NCI-H2227 treated with DMSO at 0.1 percent for 48 hours (cell line): ENCODE measurements at regions not wholly inside any gene's neighbourhood (a gene's known extent, or its start where the extent isn't known, plus 50 kb on each side); places are given as distances from the start of the nearest gene placed in this dataset.
"Not testable (repeated sequence)": the region's sequence is repeated elsewhere in the genome, so short reads cannot be mapped to it uniquely, and the experiment has no call there.

ENCODE experiments used
- DNase-seq: peaks from one replicate; lab custom pipeline; 2025; lab: John Stamatoyannopoulos, UW

GRCh38 chr13:64202517-64202916, 2786.9 kb upstream of the PCDH20 start:
- DNase-seq = no peak

- no peak for DNase-seq
Observed at GRCh38 chr13:64197232-64197631, 2781.6 kb upstream of the PCDH20 start.

GRCh38 chr13:64186503-64187250, 2771.0 kb upstream of the PCDH20 start:
- no peak for DNase-seq

GRCh38 chr13:64186071-64186470, 2770.4 kb upstream of the PCDH20 start:
- no peak for DNase-seq

- no peak for DNase-seq
Observed at GRCh38 chr13:64180756-64181155, 2765.1 kb upstream of the PCDH20 start.

- no peak for DNase-seq
Observed at GRCh38 chr13:64165826-64166225, 2750.2 kb upstream of the PCDH20 start.

GRCh38 chr13:64164435-64164834, 2748.8 kb upstream of the PCDH20 start:
- no peak for DNase-seq

GRCh38 chr13:64160479-64160878, 2744.8 kb upstream of the PCDH20 start:
- DNase-seq = no peak

- DNase-seq = no peak
Observed at GRCh38 chr13:64158908-64159307, 2743.3 kb upstream of the PCDH20 start.

- no peak for DNase-seq
Observed at GRCh38 chr13:64154514-64154913, 2738.9 kb upstream of the PCDH20 start.

- no peak for DNase-seq
Observed at GRCh38 chr13:64130600-64130999, 2715.0 kb upstream of the PCDH20 start.

GRCh38 chr13:64130171-64130570, 2714.5 kb upstream of the PCDH20 start:
- DNase-seq = no peak

GRCh38 chr13:64127856-64128255, 2712.2 kb upstream of the PCDH20 start:
- DNase-seq = no peak

- no peak for DNase-seq
Observed at GRCh38 chr13:64127192-64127591, 2711.5 kb upstream of the PCDH20 start.

GRCh38 chr13:64121023-64121709, 2705.5 kb upstream of the PCDH20 start:
- not testable (repeated sequence) for DNase-seq

- DNase-seq = no peak
Observed at GRCh38 chr13:64099994-64100393, 2684.3 kb upstream of the PCDH20 start.

GRCh38 chr13:64090311-64090710, 2674.7 kb upstream of the PCDH20 start:
- DNase-seq = no peak

GRCh38 chr13:64088491-64088890, 2672.8 kb upstream of the PCDH20 start:
- no peak for DNase-seq

- DNase-seq = no peak
Observed at GRCh38 chr13:64087624-64088023, 2672.0 kb upstream of the PCDH20 start.

GRCh38 chr13:64083811-64084210, 2668.2 kb upstream of the PCDH20 start:
- DNase-seq = no peak

GRCh38 chr13:64083396-64083795, 2667.7 kb upstream of the PCDH20 start:
- no peak for DNase-seq

GRCh38 chr13:64078480-64078936, 2662.9 kb upstream of the PCDH20 start:
- DNase-seq = no peak

- DNase-seq = no peak
Observed at GRCh38 chr13:64078025-64078424, 2662.4 kb upstream of the PCDH20 start.
